Stimulated activated effector memory CD8-positive, alpha-beta T cell treated with anti-CD3 and anti-CD28 coated beads, Interleukin-12 subunit alpha, Interleukin-12 subunit beta, amount 100 ng/mL, for 72 hours (primary cell): ENCODE measurements at regions not wholly inside any gene's neighbourhood (a gene's known extent, or its start where the extent isn't known, plus 50 kb on each side); places are given as distances from the start of the nearest gene placed in this dataset.
"Not testable (repeated sequence)": the region's sequence is repeated elsewhere in the genome, so short reads cannot be mapped to it uniquely, and the experiment has no call there.

Experiments used
- ATAC-seq: fragments of 150-1000 bp; cut with Tn5 transposase; 2 replicates; pipeline ENCODE4 v1.10.0; 2021
- DNase-seq, 2 donors: peaks; one replicate each; pipeline ENCODE4 v3.0.0; 2021 to 2022; ENCODE audit warnings: low spot score in 2 of 2
- H3K27ac Mint-ChIP-seq: one replicate; pipeline ENCODE4 v1.8.0; 2022; ENCODE audit warnings: mild to moderate bottlenecking, mixed read lengths
- H3K36me3 Mint-ChIP-seq: one replicate; pipeline ENCODE4 v1.8.0; 2022; ENCODE audit warnings: mild to moderate bottlenecking, mixed read lengths
- H3K4me1 Mint-ChIP-seq: one replicate; pipeline ENCODE4 v1.8.0; 2022; ENCODE audit warnings: mixed read lengths
- H3K4me3 Mint-ChIP-seq: one replicate; pipeline ENCODE4 v1.8.0; 2022; ENCODE audit warnings: mild to moderate bottlenecking, mixed read lengths
- H3K9me3 Mint-ChIP-seq: one replicate; pipeline ENCODE4 v1.8.0; 2022; ENCODE audit warnings: mixed read lengths

DNA sequence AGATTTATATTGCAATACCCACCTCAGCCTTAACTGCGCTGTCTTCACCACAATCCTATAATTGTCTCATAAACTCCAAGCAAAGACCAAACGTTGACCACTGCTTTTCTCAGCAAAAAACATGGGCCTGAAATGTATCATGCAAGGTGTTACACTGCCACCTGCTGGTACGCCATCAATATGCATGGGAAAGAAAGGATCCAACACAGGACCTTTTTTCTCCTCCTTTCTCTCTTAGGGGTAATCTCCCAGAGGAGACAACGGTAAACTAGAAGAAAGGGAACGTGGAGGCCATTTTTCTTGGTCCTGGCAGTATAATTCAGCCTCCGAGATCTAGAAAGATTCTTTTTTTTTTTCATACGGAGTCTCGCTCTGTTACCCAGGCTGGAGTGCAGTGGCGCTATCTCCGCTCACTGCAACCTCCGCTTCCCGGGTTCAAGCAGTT lies 79.1 kb upstream of the MPP7 start:
- ATAC-seq = peak; percentile 97

GRCh38 chr10:28382525-28383269 lies 79.8 kb upstream of the MPP7 start:
- Mint-ChIP-seq H3K4me1 (peaks cover 10% of the 10 kb centered on the region), H3K36me3 (no peaks in the 10 kb centered on the region), H3K9me3 (no peaks in the 10 kb centered on the region), H3K27ac (no peak overlapping the region), H3K4me3 (no peak overlapping the region)
- ATAC-seq (no peak), DNase-seq (no peak)

More for the DNA sequence above, 79.1 kb upstream of the MPP7 start:
- Mint-ChIP-seq H3K27ac (no peak overlapping the region), H3K36me3 (no peaks in the 10 kb centered on the region), H3K9me3 (no peaks in the 10 kb centered on the region), H3K4me1 (peaks cover 10% of the 10 kb centered on the region), H3K4me3 (no peak overlapping the region)
- peak; percentile 75 to 89 for DNase-seq

- Mint-ChIP-seq H3K36me3 (no peaks in the 10 kb centered on the region), H3K9me3 (no peaks in the 10 kb centered on the region), H3K4me1 (peaks cover 10% of the 10 kb centered on the region), H3K4me3 (no peak overlapping the region), H3K27ac (no peak overlapping the region)
- no peak for DNase-seq
- no peak for ATAC-seq
Measured at GRCh38 chr10:28384557-28384956, 81.7 kb upstream of the MPP7 start.

DNA sequence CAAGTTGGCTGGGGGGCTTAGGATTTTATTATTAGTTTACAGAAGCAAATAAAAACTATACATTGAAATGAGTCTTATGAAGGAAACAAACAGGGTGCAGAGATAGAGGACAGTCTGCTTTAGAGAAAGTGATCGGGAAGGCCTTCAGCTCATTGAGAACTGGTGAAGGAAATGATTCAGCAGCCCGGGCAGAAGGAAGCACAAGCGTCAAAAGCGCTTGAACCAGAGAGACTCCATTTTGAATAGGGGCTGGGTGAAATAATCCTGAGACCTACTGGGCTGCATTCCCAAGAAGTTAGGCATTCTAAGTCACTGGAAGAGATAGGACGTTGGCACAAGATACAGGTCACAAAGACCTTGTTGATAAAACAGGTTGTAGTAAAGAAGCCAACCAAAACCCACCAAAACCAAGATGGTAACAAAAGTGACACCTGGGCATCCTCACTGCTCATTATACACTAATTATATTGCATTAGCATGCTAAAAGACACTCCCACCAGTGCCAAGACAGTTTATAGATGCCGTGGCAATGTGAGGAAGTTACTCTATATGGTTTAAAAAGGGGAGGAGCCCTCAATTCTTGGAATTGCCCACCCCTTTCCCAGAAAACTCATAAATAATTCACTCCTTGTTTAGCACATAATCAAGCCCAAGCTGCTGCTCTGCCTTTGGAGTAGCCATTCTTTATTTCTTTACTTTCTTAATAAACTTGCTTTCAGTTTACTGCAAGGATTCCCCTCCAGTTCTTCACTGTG lies 83.1 kb upstream of the MPP7 start:
- H3K4me1 Mint-ChIP-seq = peaks cover 5% of the 10 kb centered on the region
- H3K9me3 Mint-ChIP-seq = no peaks in the 10 kb centered on the region
- DNase-seq (no peak), ATAC-seq (no peak)
- H3K36me3 Mint-ChIP-seq = no peaks in the 10 kb centered on the region
- no peak overlapping the region for H3K4me3 Mint-ChIP-seq
- H3K27ac Mint-ChIP-seq = no peak overlapping the region

DNA sequence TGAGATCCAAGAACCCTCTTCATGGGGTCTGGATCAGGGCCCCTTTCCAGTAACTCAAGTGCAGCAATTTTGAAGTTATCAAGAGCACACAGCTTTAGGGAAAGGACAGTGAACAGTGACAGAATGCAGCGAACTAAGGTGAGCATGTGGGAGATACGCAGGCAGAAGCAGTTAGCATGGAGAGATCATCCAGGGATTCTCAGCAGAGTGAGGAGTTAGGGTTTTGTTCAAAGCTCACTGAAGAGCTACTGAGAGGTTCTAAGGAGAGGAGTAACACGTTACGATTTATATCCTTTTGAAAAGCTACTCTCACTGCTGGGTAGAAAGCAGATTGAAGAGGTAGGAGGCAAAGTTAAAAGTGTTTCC lies 83.6 kb upstream of the MPP7 start:
- H3K4me3 Mint-ChIP-seq = no peak overlapping the region
- DNase-seq (no peak), ATAC-seq (no peak)
- H3K36me3 Mint-ChIP-seq = no peaks in the 10 kb centered on the region
- no peaks in the 10 kb centered on the region for H3K9me3 Mint-ChIP-seq
- no peak overlapping the region for H3K27ac Mint-ChIP-seq
- H3K4me1 Mint-ChIP-seq = peaks cover 5% of the 10 kb centered on the region

GRCh38 chr10:28387140-28387539 lies 84.3 kb upstream of the MPP7 start:
- H3K27ac Mint-ChIP-seq = no peak overlapping the region
- no peaks in the 10 kb centered on the region for H3K9me3 Mint-ChIP-seq
- ATAC-seq (no peak), DNase-seq (no peak)
- H3K4me1 Mint-ChIP-seq = no peaks in the 10 kb centered on the region
- H3K4me3 Mint-ChIP-seq = no peak overlapping the region
- no peaks in the 10 kb centered on the region for H3K36me3 Mint-ChIP-seq

GRCh38 chr10:28391283-28391682 lies 88.4 kb upstream of the MPP7 start:
- no peak overlapping the region for H3K4me3 Mint-ChIP-seq
- H3K36me3 Mint-ChIP-seq = no peaks in the 10 kb centered on the region
- DNase-seq (no peak), ATAC-seq (no peak)
- peaks cover 8% of the 10 kb centered on the region for H3K4me1 Mint-ChIP-seq
- no peak overlapping the region for H3K27ac Mint-ChIP-seq
- no peaks in the 10 kb centered on the region for H3K9me3 Mint-ChIP-seq

DNA sequence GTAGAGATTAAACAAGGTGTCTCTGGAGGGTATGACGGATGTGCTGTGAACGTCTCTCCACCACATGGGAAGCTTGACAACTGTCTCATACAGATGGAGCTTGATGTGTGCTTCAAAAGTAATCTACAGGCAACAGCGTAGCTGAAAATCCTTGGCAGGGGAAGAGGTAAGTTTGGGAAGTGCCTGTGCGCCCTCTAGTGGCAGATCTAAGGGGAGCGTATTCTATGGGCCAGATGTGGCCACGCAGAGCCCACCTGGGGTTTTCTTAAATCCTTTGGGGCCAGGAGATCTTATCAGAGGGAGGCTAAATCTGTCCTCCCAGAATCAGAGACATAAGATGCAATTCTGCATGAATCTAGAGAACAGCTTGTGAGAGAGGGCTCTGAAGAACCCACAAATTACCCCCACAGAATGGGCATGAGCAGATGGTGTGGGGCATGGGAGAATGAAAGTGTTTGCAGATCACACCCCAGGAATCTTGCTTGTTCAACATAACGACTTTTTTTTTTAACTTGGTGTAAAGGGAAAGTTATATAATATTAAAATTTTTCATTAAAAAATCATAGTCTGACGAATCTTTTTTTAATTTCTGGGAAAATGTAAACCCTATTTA lies 91.2 kb upstream of the MPP7 start:
- ATAC-seq = peak; percentile 75
- peak overlapping the region; percentile 23 for H3K27ac Mint-ChIP-seq
- no peaks in the 10 kb centered on the region for H3K36me3 Mint-ChIP-seq

GRCh38 chr10:28396331-28396730 lies 93.5 kb upstream of the MPP7 start:
- no peaks in the 10 kb centered on the region for H3K9me3 Mint-ChIP-seq
- DNase-seq = no peak

More for the DNA sequence above, 91.2 kb upstream of the MPP7 start:
- H3K4me3 Mint-ChIP-seq = no peak overlapping the region
- H3K4me1 Mint-ChIP-seq = peaks cover 8% of the 10 kb centered on the region
- DNase-seq = peak; percentile 31 to 76
- no peaks in the 10 kb centered on the region for H3K9me3 Mint-ChIP-seq

GRCh38 chr10:28397229-28397628 lies 94.4 kb upstream of the MPP7 start:
- DNase-seq = no peak
- Mint-ChIP-seq H3K36me3 (no peaks in the 10 kb centered on the region), H3K9me3 (no peaks in the 10 kb centered on the region), H3K4me3 (no peak overlapping the region), H3K27ac (no peak overlapping the region), H3K4me1 (peaks cover 8% of the 10 kb centered on the region)
- ATAC-seq = no peak

More at GRCh38 chr10:28396331-28396730, 93.5 kb upstream of the MPP7 start:
- no peak for ATAC-seq
- H3K4me3 Mint-ChIP-seq = no peak overlapping the region
- peaks cover 8% of the 10 kb centered on the region for H3K4me1 Mint-ChIP-seq
- H3K36me3 Mint-ChIP-seq = no peaks in the 10 kb centered on the region
- H3K27ac Mint-ChIP-seq = no peak overlapping the region

GRCh38 chr10:28400176-28400575 lies 97.3 kb upstream of the MPP7 start:
- ATAC-seq (no peak), DNase-seq (no peak)
- Mint-ChIP-seq H3K27ac (no peak overlapping the region), H3K4me3 (no peak overlapping the region), H3K9me3 (no peaks in the 10 kb centered on the region), H3K36me3 (no peaks in the 10 kb centered on the region), H3K4me1 (no peaks in the 10 kb centered on the region)

DNA sequence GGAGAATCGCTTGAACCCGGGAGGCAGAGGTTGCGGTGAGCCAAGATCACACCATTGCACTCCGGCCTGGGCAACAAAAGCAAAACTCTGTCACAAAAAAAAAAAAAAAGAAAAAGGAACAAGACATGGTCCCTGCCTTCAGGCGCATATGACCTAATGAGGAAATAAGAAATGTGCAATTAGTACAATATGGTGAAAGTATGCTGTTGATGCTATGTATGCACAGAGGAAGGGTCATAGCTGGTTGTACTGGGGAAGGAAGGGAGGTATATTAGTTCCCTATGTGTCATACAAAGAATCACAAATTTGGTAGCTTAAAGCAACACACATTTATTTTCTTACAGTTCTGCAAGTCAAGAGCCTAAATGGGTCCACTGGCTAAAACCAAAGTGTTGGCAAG lies 97.8 kb upstream of the MPP7 start:
- no peak overlapping the region for H3K4me3 Mint-ChIP-seq
- H3K36me3 Mint-ChIP-seq = no peaks in the 10 kb centered on the region
- H3K27ac Mint-ChIP-seq = no peak overlapping the region
- no peaks in the 10 kb centered on the region for H3K4me1 Mint-ChIP-seq
- DNase-seq (no peak), ATAC-seq (no peak)
- no peaks in the 10 kb centered on the region for H3K9me3 Mint-ChIP-seq

- not testable (repeated sequence) for ATAC-seq, DNase-seq, H3K9me3 Mint-ChIP-seq, H3K36me3 Mint-ChIP-seq, H3K4me3 Mint-ChIP-seq, H3K4me1 Mint-ChIP-seq, H3K27ac Mint-ChIP-seq
Measured at GRCh38 chr10:28402611-28403073, 99.8 kb upstream of the MPP7 start.

- Mint-ChIP-seq H3K36me3 (no peaks in the 10 kb centered on the region), H3K9me3 (no peaks in the 10 kb centered on the region), H3K4me1 (peaks cover under 1% of the 10 kb centered on the region), H3K27ac (no peak overlapping the region), H3K4me3 (no peak overlapping the region)
- ATAC-seq (no peak), DNase-seq (no peak)
Measured at GRCh38 chr10:28403090-28403489, 100.2 kb upstream of the MPP7 start.

DNA sequence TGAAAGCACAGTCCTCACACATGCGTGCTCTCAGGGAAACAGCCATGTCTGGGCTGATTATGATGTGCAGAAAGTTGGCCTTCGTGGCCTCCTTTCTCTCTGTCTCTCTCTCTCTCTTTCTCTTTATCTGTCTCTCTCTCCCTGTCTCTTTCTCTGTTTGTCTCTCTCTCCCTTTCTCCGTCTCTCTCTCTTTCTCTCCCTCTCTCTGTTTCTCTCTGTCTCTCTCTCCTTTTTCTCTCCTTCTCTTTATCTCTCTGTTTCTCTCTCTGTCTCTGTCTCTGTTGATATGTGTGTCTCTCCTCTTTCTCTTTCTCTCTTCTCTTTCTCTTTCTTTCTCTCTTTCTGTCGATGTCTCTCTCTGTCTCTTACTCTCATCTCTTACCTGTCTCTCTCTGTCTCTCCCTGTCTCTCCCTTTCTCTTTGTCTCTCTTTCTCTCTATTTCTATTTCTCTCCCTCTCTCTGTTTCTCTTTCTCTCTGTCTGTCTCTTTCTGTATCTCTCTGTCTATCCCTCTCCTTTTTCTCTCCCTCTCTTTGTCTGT lies 105.4 kb upstream of the MPP7 start:
- no peaks in the 10 kb centered on the region for H3K9me3 Mint-ChIP-seq
- no peak overlapping the region for H3K4me3 Mint-ChIP-seq
- no peaks in the 10 kb centered on the region for H3K36me3 Mint-ChIP-seq
- ATAC-seq = no peak
- DNase-seq = no peak
- peak overlapping the region; percentile 0 for H3K27ac Mint-ChIP-seq
- H3K4me1 Mint-ChIP-seq = peaks cover 17% of the 10 kb centered on the region
